H9 (cell line): ENCODE measurements at regions not wholly inside any gene's neighbourhood (a gene's known extent, or its start where the extent isn't known, plus 50 kb on each side); places are given as distances from the start of the nearest gene placed in this dataset.

ENCODE experiments used
- DNase-seq: peaks from one replicate; pipeline ENCODE4 v3.0.0-alpha.2; 2017
- H2AFZ ChIP-seq: one replicate; pipeline ENCODE4 v1.6.1; 2013; ENCODE audit warnings: mild to moderate bottlenecking, low read length, control low read depth, moderate library complexity
- H2AK5ac ChIP-seq: 2 replicates; pipeline ENCODE4 v1.6.1; 2013; ENCODE audit warnings: low read length, control low read depth, mixed read lengths; ENCODE audit not compliant: insufficient read length
- H2BK120ac ChIP-seq: one replicate; pipeline ENCODE4 v1.6.1; 2013; ENCODE audit warnings: low read depth, mild to moderate bottlenecking, low read length, control low read depth, inconsistent platforms; ENCODE audit not compliant: poor library complexity, severe bottlenecking
- H2BK12ac ChIP-seq: 2 replicates; pipeline ENCODE4 v1.6.1; 2013; ENCODE audit warnings: low read length, control low read depth, mixed read lengths, low read depth; ENCODE audit not compliant: insufficient read length
- H2BK15ac ChIP-seq: 2 replicates; pipeline ENCODE4 v1.6.1; 2013; ENCODE audit warnings: low read depth, low read length, control low read depth
- H2BK20ac ChIP-seq: one replicate; pipeline ENCODE4 v1.6.1; 2013; ENCODE audit warnings: low read depth, mild to moderate bottlenecking, low read length, control low read depth, inconsistent platforms; ENCODE audit not compliant: poor library complexity, severe bottlenecking
- H2BK5ac ChIP-seq: 2 replicates; pipeline ENCODE4 v1.6.1; 2013; ENCODE audit warnings: low read length, control low read depth, mixed read lengths; ENCODE audit not compliant: insufficient read length
- H3K14ac ChIP-seq: 2 replicates; pipeline ENCODE4 v1.6.1; 2013; ENCODE audit warnings: low read length, control low read depth; ENCODE audit not compliant: insufficient read depth
- H3K18ac ChIP-seq: 2 replicates; pipeline ENCODE4 v1.6.1; 2013; ENCODE audit warnings: low read depth, mild to moderate bottlenecking, mixed read lengths, low read length, control low read depth; ENCODE audit not compliant: insufficient read length
- H3K23ac ChIP-seq: 2 replicates; pipeline ENCODE4 v1.6.1; 2013; ENCODE audit warnings: low read length, control low read depth, mixed read lengths, low read depth; ENCODE audit not compliant: insufficient read length
- H3K23me2 ChIP-seq: 2 replicates; pipeline ENCODE4 v1.6.1; 2013; ENCODE audit warnings: low read depth, mild to moderate bottlenecking, mixed read lengths, low read length, control low read depth; ENCODE audit not compliant: insufficient read length, poor library complexity, severe bottlenecking
- H3K27ac ChIP-seq: 2 replicates; pipeline ENCODE4 v1.5.1; 2013; ENCODE audit warnings: low read length, control low read depth, mixed read lengths, low read depth; ENCODE audit not compliant: insufficient read length
- H3K27me3 ChIP-seq: 2 replicates; pipeline ENCODE4 v1.6.1; 2013; ENCODE audit warnings: low read length, control low read depth, inconsistent platforms; ENCODE audit not compliant: insufficient read depth
- H3K4ac ChIP-seq: 2 replicates; pipeline ENCODE4 v1.6.1; 2013; ENCODE audit warnings: low read depth, mild to moderate bottlenecking, control low read depth, inconsistent platforms, low read length, moderate library complexity
- H3K4me1 ChIP-seq: 2 replicates; pipeline ENCODE4 v1.6.1; 2013; ENCODE audit warnings: low read length, control low read depth, inconsistent platforms; ENCODE audit not compliant: insufficient read depth
- H3K4me2 ChIP-seq: 2 replicates; pipeline ENCODE4 v1.6.1; 2013; ENCODE audit warnings: low read length, control low read depth, mixed read lengths; ENCODE audit not compliant: insufficient read length, insufficient read depth
- H3K56ac ChIP-seq: 2 replicates; pipeline ENCODE4 v1.6.1; 2013; ENCODE audit warnings: low read depth, mild to moderate bottlenecking, mixed read lengths, low read length, control low read depth; ENCODE audit not compliant: insufficient read length
- H3K79me1 ChIP-seq: 2 replicates; pipeline ENCODE4 v1.6.1; 2013; ENCODE audit warnings: low read depth, mild to moderate bottlenecking, moderate library complexity, low read length, control low read depth, inconsistent platforms; ENCODE audit not compliant: insufficient read depth, poor library complexity, severe bottlenecking
- H3K79me2 ChIP-seq: 2 replicates; pipeline ENCODE4 v1.6.1; 2013; ENCODE audit warnings: low read length, control low read depth, inconsistent platforms; ENCODE audit not compliant: insufficient read depth
- H3K9ac ChIP-seq: 2 replicates; pipeline ENCODE4 v1.6.1; 2013; ENCODE audit warnings: low read length, control low read depth, mixed read lengths; ENCODE audit not compliant: insufficient read length; ENCODE audit errors: extremely low read depth
- H3K9me3 ChIP-seq: one replicate; pipeline ENCODE4 v1.6.1; 2013; ENCODE audit warnings: low read depth, low read length, inconsistent platforms; ENCODE audit not compliant: control insufficient read depth
- H3T11ph ChIP-seq: one replicate; pipeline ENCODE4 v1.6.1; 2013; ENCODE audit warnings: mild to moderate bottlenecking, low read length, control low read depth, inconsistent platforms
- H4K20me1 ChIP-seq: one replicate; pipeline ENCODE4 v1.6.1; 2013; ENCODE audit not compliant: control insufficient read depth, insufficient read length, insufficient read depth
- H4K5ac ChIP-seq: 2 replicates; pipeline ENCODE4 v1.6.1; 2013; ENCODE audit warnings: low read depth, mild to moderate bottlenecking, mixed read lengths, low read length, control low read depth; ENCODE audit not compliant: insufficient read length
- H4K8ac ChIP-seq: replicated peaks from 2 replicates; pipeline ENCODE4 v1.6.1; 2013; ENCODE audit warnings: low read length, control low read depth, mixed read lengths, low read depth; ENCODE audit not compliant: insufficient read length
- H4K91ac ChIP-seq: 2 replicates; pipeline ENCODE4 v1.6.1; 2013; ENCODE audit warnings: low read depth, mild to moderate bottlenecking, moderate library complexity, mixed read lengths, low read length, control low read depth; ENCODE audit not compliant: insufficient read length
- H3K27ac Mint-ChIP-seq, 3 experiments: 2 replicates in 2 of 3; 3 replicates in 1 of 3; pipeline ENCODE4 v1.8.0; 2020 to 2021; ENCODE audit warnings: mixed read lengths in 3 of 3, mild to moderate bottlenecking in 1 of 3, moderate library complexity in 1 of 3
- H3K27me3 Mint-ChIP-seq: 2 replicates; pipeline ENCODE4 v1.8.0; 2021; ENCODE audit warnings: low read depth, mild to moderate bottlenecking, moderate library complexity, mixed read lengths
- H3K36me3 Mint-ChIP-seq, 3 experiments: 2 replicates in 2 of 3; 3 replicates in 1 of 3; pipeline ENCODE4 v1.8.0; 2020 to 2021; ENCODE audit warnings: low read depth in 3 of 3, mixed read lengths in 3 of 3; ENCODE audit not compliant: insufficient read depth in 1 of 3
- H3K4me1 Mint-ChIP-seq, 2 experiments: 2 replicates each; pipeline ENCODE4 v1.8.0; 2020; ENCODE audit warnings: mixed read lengths in 2 of 2
- H3K4me3 Mint-ChIP-seq, 2 experiments: 2 replicates in 1 of 2; 3 replicates in 1 of 2; pipeline ENCODE4 v1.8.0; 2020 to 2021; ENCODE audit warnings: mild to moderate bottlenecking in 2 of 2, mixed read lengths in 2 of 2, moderate library complexity in 1 of 2
- H3K9me3 Mint-ChIP-seq, 2 experiments: 2 replicates in 1 of 2; 3 replicates in 1 of 2; pipeline ENCODE4 v1.8.0; 2020; ENCODE audit warnings: mild to moderate bottlenecking in 2 of 2, mixed read lengths in 2 of 2, moderate library complexity in 1 of 2
- WGBS: extraction: QIAGEN DNeasy Blood & Tissue Kit; methylation state at CpG from one replicate; pipeline ENCODE4 v1.1.7; 2013; ENCODE audit warnings: missing lambda C conversion rate, low lambda C conversion rate, mixed read lengths; ENCODE audit not compliant: insufficient read length; ENCODE audit errors: extremely low coverage; 5-methylcytosine and 5-hydroxymethylcytosine counted together
- TF ChIP-seq, protein P1 (sequence below): fragments of 200-600 bp; sonication (generic); conservative IDR thresholded peaks from 3 replicates; pipeline ENCODE4 v1.8.0; 2021; ENCODE audit warnings: antibody characterized with exemption, mild to moderate bottlenecking

DNA sequence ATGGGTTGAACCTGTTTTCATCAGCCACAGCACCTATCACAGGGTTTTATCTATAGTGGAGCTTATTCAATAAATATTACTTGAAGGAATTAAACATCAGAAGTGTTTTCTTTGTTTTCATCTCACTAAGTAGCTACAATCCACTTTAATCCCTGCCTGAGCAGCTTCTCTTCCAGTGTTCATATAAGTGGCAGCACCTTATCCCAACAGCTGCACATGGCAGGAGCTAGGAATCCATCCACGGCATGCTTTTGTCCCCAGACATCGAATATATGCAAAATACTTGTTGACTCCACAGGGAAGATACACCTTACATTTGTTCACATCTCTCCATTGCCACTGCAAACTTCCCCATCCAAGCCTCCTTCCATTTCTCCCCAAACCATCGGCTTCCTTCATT is 549.8 kb upstream of the FAM241A start:
- Histone ChIP-seq H3K56ac (no peak overlapping the region), H3K4me2 (no peak overlapping the region), H3K79me1 (no peaks in the 10 kb centered on the region), H2AFZ (no peak overlapping the region), H4K5ac (no peak overlapping the region), H2BK5ac (no peak overlapping the region), H3K27ac (no peak overlapping the region), H3K9ac (no peak overlapping the region), H3K23me2 (no peaks in the 10 kb centered on the region), H2AK5ac (no peak overlapping the region), H2BK120ac (no peak overlapping the region), H3K9me3 (no peaks in the 10 kb centered on the region), H2BK15ac (no peak overlapping the region), H3K18ac (no peak overlapping the region), H2BK12ac (no peak overlapping the region), H4K20me1 (no peaks in the 10 kb centered on the region), H4K8ac (no peak overlapping the region), H3K79me2 (no peaks in the 10 kb centered on the region), H2BK20ac (no peak overlapping the region), H3K27me3 (no peaks in the 10 kb centered on the region), H3K23ac (no peak overlapping the region), H3K14ac (no peak overlapping the region), H3K4me1 (no peaks in the 10 kb centered on the region), H3K4ac (no peak overlapping the region), H4K91ac (no peak overlapping the region), H3T11ph (no peak overlapping the region)
- 100% methylated on average over 1 of the region's 3 CpGs for WGBS
- TF ChIP-seq, protein P1, sequence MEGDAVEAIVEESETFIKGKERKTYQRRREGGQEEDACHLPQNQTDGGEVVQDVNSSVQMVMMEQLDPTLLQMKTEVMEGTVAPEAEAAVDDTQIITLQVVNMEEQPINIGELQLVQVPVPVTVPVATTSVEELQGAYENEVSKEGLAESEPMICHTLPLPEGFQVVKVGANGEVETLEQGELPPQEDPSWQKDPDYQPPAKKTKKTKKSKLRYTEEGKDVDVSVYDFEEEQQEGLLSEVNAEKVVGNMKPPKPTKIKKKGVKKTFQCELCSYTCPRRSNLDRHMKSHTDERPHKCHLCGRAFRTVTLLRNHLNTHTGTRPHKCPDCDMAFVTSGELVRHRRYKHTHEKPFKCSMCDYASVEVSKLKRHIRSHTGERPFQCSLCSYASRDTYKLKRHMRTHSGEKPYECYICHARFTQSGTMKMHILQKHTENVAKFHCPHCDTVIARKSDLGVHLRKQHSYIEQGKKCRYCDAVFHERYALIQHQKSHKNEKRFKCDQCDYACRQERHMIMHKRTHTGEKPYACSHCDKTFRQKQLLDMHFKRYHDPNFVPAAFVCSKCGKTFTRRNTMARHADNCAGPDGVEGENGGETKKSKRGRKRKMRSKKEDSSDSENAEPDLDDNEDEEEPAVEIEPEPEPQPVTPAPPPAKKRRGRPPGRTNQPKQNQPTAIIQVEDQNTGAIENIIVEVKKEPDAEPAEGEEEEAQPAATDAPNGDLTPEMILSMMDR, result no peak
- Mint-ChIP-seq H3K4me1 (peaks cover 0 to 5% of the 10 kb centered on the region in 2 experiments; a peak in 1 of 4 replicates), H3K27ac (no peak overlapping the region), H3K27me3 (no peaks in the 10 kb centered on the region), H3K36me3 (no peaks in the 10 kb centered on the region; a peak in 1 of 7 replicates), H3K4me3 (no peak overlapping the region), H3K9me3 (no peaks in the 10 kb centered on the region)
- DNase-seq, result no peak
